Transverse colon (tissue), 3 donors: ENCODE measurements at regions not wholly inside any gene's neighbourhood (a gene's known extent, or its start where the extent isn't known, plus 50 kb on each side); places are given as distances from the start of the nearest gene placed in this dataset.

Experiments used
- EP300 ChIP-seq: sonication (generic); formaldehyde crosslinking; IDR thresholded peaks from one replicate; pipeline ENCODE4 v1.6.1; 2017; ENCODE audit warnings: antibody characterized with exemption, low read depth
- POLR2A ChIP-seq: fragments of 450-650 bp; IDR thresholded peaks from one replicate; pipeline ENCODE4 v1.6.1; 2016; ENCODE audit warnings: antibody characterized with exemption, mild to moderate bottlenecking, moderate library complexity
- TF ChIP-seq, protein P1 (sequence below), 5 experiments: fragments of 200-600 bp in 3 of 5; fragments of 450-650 bp in 2 of 5; sonication (generic) in 3 of 5; IDR thresholded peaks; 1 replicate in 2 of 5; 2 replicates in 3 of 5; pipeline ENCODE4 v1.5.1; 2016 to 2017; ENCODE audit warnings: antibody characterized with exemption in 5 of 5, inconsistent platforms in 3 of 5, mild to moderate bottlenecking in 2 of 5, moderate library complexity in 1 of 5

GRCh38 chr3:178343433-178344038, 192.7 kb upstream of the KCNMB2 start:
- no peak for TF ChIP-seq EP300
- TF ChIP-seq, protein P1, sequence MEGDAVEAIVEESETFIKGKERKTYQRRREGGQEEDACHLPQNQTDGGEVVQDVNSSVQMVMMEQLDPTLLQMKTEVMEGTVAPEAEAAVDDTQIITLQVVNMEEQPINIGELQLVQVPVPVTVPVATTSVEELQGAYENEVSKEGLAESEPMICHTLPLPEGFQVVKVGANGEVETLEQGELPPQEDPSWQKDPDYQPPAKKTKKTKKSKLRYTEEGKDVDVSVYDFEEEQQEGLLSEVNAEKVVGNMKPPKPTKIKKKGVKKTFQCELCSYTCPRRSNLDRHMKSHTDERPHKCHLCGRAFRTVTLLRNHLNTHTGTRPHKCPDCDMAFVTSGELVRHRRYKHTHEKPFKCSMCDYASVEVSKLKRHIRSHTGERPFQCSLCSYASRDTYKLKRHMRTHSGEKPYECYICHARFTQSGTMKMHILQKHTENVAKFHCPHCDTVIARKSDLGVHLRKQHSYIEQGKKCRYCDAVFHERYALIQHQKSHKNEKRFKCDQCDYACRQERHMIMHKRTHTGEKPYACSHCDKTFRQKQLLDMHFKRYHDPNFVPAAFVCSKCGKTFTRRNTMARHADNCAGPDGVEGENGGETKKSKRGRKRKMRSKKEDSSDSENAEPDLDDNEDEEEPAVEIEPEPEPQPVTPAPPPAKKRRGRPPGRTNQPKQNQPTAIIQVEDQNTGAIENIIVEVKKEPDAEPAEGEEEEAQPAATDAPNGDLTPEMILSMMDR (IDR thresholded peaks at IDR 0.05) = no peak
- TF ChIP-seq POLR2A = no peak
